ENCODE measurements at regions not wholly inside any gene's neighbourhood (a gene's known extent, or its start where the extent isn't known, plus 50 kb on each side); places are given as distances from the start of the nearest gene placed in this dataset.

DNA sequence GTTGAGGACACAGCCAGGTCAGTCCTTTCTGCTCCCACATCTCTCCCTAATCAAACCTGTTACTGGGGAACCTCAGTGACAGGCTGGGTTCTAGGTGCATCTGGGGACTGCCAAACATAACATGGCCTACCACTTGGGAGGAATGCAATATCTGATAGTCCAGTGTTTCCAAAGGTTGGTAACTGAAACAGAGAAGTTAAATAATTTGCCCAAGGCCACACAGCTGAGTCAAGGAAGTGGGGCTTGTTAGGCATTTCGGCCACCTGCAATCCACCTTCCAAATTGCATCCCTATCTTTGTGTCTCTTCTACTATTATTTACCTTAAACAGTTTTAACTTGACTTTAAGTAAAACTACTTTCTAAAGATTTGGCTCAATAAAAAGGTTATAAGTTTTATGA lies 731.3 kb downstream of the UQCRFS1 start:
- DNase-seq (ENCODE audit: low spot score): no peak

DNA sequence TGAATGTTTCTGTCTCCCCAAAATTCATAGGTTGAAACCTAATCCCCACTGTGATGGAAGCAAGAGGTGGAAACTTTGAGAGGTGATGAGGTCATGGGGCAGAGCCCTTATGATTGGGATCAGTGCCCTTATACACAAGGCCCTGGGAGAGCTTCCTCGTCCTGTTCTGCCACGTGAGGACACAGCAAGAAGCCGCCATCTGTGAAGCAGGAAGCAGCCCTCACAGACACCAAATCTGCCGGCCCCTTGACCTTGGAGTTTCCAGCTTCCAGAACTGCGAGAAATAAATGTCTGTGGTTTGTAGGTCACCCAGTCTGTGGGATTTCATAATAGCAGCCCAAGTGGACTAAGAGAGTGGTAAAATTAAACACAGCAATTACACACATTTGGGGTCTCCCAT lies 737.4 kb downstream of the UQCRFS1 start:
- DNase-seq (ENCODE audit: low spot score): no peak

DNA sequence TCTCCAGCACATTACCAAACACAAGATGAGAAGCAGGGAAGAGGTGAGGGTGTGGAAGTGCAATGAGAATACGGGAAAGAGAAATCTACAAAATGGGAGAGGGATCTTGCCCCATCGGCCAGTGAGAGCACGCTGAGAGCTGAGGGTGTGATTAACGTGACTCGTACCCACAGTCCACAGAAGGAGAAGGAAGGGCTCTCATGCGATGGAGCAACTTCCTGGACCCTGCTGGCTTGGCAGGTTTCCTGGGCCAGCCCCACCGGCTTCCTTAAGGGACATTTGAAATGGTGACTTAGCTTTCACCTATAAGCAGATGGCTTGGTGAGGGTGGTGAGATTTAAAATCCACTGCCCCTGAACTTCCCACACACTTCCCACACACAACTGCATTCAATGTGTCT lies 740.1 kb downstream of the UQCRFS1 start:
- DNase-seq (ENCODE audit: low spot score): peak; percentile 11

DNA sequence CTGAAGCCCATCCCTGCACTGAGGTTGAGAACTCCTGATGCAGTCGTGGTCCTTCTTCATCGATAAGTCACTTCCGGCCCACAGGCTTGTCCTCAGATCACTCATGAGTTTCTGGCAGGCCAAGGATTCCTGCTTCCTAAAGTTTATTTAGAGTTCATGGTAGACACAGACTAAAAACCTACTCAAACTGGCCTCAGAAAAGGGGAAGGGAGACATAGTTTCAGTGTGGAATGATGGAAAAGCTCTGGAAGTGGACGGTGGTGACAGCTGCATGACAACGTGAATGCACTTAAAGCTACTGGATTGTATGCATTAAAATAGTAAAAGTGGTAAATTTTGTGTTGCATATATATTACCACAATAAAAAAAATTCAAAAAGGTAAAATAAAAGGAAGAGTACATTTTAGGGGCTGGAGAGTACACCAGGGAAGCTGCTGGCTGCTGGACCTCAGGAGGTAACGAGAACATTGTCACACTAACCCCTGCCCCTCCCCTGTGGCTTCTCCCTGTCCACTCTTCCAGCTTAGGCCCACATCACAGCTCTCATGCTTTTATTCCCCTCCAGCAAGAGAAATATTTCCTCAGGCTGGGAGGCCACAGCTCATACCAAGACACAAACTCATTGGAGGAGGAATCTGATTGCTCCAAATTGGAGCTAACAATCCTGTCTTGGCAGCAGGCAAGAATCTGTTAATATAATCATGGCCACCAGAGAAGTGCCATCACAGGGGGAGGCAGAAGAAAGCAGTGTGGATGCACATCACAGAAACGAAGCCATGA lies 741.0 kb downstream of the UQCRFS1 start:
- no peak for DNase-seq (ENCODE audit: low spot score)

DNA sequence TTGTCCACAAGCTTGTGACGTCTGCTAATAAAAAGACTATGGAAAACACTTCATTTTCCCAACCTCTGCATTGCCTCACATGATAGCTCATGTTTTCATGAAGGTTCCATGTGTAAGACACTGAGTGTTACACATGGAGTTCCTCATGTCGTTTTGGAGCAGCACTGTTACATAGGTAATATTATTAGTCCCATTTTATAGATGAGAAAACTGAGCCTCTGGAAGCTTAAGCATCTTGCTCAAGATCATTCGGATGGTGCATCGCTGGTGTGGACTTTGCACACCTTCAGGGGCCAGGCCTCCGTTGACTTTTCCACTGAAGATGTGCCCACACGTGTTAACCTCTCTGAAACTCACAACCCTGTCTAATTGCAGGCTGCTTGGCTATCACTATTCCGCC lies 743.4 kb downstream of the UQCRFS1 start:
- DNase-seq (ENCODE audit: low spot score): no peak

DNA sequence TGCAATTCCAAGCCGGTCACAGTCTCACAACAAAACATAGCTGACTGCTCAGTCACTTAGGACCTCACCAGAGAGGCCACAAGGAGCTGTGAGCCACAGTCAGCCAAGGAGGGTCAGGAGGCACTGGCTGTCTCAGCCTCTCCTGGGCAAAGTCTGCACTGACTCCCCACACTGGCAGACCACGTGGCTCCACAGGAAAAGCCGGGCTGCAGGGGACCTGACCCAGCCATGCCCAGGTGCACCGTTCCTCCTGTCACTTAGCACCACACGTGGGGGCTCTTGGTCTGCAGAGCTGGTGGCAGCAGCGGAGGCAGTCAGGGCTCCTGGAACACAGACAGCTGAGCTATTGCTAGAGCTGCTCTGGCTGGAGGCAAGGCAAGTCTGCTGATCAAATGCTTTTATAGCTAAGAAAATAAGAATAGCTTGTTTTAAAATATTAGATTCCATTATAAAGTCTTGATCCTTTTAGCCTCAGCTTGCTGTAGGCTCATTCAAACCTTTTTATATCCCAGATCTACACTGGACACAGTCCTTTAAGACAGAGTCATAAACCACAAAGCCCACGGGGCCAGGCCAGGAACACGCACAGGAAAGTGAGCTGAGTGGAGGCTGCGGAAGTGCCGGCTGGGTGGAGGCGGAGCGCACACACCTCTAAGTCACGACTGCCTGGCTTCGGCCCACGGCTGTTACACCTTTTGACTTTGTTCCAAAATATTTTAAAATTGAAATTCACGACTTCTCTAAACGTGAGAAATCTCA lies 744.1 kb downstream of the UQCRFS1 start:
- DNase-seq (ENCODE audit: low spot score): peak; percentile 33

DNA sequence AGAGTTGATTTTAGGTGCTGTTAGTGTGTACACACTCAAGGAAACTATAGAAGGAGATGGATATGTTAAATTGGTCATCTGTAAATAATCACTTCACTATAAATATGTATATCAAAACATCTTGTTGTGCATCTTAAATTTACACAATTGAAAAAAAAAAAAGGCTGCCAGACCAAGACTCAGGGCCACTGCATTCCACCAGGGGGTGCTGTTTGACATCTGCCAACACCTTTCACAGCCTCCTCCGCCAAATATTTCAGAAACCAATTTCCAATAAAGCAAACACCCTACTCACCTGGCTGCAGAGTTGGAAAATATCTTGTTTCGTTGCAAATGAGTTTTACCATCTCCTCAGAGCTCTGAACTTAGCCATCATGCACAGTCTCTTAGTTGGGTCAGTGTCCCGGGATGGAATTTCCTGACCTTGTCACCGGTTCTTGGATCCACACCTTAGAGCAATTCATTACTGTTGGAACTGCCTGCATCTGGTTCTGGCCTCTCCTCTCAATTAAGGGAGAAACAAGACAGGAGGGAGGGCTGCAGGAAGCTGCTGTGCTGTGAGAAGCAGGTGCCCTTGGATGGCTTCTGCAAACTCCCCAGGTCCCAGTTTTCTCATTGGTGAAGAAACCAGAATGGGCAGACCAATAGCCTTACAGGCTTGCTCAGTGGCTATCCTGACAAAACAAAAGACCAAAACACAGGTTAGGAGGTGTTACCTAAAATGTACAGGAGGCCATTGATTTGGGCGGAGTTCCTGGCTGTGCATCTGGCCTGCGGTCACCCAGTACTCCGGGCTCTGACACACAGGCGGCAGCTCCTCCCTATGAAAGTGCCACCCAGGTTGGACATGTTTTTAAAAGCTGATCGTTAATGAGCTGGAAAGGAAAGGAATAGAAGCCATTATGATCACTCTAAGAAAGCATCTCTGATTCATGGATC lies 746.6 kb downstream of the UQCRFS1 start:
- DNase-seq (ENCODE audit: low spot score): peak; percentile 34

DNA sequence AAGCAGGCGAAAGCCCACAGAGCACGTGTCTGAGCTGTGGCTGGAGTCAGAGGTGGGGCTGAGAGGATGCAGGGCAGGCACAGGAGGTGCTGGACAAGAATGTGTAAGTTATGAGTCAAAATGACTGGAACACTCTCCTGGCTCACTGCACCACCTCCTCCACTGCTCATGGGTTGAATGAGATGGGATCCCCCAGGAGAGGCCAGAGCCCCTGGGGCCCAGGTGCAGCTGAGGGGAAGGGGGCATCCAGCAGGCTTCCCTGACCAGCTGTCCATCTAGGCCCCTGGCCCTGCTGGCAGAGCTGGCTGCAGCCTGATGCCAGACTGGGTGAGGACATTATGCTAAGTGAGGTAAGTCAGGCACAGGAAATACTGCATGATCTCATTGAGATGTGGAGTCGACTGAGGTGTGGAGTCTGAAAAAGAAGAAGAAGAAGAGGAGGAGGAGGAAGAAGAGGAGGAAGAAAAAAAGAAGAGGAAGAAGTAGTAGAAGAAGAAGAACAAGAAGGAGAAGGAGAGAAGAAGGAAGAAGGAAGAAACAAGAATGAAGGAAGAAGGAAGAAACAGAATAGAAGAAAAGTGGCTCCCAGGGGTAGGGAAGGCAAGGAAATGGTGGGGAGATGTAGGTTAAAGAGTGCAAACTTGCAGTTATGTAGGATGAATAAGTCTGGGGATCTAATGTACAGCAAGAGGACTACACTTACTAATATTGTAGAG lies 747.4 kb downstream of the UQCRFS1 start:
- DNase-seq (ENCODE audit: low spot score): no peak

DNA sequence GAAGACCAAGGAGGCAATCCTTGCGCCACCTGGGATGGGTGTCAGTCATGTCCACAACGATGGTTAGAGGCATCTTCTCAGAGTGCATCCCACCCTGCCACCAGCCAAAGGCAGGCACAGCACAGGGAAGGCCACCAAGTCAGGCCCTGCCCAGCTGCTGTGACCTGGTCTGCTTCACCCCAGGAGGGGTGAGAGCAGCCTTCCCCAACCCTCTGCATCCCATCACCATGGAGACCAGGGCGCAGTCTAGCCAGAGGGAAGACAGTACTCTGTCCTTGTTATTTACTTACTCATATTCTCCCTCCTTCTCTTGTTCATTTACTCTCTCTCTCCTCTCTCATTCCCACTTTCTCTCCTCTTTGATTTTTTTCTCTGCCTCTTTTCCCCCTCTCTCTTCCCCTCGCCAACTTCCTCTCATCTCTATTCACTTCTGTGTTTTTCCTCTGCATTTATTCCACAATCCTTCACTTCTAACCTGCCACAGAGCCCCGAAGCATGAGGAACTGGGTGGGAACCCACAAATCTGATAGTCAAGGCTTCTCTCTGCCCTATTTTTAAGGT lies 749.4 kb downstream of the UQCRFS1 start:
- DNase-seq (ENCODE audit: low spot score): no peak

DNA sequence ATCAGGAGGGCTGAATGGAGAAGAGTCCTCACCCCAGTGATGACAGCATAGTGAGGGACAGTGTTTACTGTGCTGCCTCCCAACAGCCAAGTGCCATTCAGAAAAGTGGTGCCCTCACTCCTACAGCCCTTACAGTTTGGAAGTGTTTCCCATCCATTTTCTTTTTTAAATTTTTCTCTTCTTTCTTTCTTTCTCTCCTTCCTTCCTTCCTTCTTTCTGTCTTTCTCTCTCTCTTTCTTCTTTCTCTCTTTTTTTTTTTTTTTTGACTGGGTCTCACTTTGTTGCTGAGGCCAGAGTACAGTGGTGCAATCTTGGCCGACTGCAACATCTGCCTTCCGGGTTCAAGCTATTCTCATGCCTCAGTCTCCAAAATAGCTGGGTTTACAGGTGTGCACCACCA lies 755.3 kb downstream of the UQCRFS1 start:
- DNase-seq (ENCODE audit: low spot score): no peak

DNA sequence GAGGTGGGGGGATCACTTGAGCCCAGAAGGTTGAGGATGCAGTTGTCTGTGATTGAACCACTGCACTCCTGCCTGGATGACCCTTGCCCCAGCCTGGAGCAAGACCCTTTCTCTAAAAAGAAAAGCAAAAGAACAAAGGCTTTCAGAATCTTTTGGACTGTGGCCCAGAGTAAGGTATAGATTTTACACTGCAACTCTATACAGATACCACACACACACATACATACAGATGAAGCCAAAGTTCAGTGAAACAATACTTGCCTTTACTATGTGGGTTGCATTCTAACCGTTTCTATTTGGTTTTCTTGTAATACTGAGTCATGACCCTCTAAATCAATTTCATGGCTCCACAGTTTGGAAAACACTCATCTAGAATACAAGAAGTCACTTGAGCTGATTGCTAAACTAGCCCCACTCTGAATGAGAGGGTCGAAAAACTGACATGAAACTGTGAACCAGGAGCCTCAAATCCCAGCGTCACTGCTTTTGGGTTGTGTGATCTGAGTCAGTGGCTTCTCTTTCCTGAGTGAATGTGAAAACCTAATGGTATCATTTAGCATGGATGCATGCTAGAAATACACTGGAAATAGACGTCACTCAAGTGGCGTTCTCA lies 756.1 kb downstream of the UQCRFS1 start:
- no peak for DNase-seq (ENCODE audit: low spot score)

DNA sequence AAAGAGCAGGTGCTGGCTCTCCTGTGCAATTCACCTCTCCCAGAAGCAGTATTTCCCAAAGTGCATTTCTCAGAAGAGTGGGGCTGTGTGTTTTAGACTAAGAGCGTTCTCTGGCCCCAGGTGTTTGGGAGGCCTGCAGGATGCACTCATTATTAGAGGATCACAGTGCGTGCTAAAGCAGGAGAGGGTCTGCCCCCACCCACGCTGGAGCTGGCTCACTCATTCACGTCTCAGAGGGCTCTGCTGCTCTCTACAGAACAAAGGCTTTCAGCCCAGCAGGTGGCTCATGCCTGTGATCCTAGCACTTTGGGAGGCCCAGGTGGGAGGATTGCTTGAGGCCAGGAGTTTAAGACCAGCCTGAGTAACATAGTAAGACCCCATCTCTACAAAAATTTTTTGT lies 756.7 kb downstream of the UQCRFS1 start:
- DNase-seq (ENCODE audit: low spot score): no peak

DNA sequence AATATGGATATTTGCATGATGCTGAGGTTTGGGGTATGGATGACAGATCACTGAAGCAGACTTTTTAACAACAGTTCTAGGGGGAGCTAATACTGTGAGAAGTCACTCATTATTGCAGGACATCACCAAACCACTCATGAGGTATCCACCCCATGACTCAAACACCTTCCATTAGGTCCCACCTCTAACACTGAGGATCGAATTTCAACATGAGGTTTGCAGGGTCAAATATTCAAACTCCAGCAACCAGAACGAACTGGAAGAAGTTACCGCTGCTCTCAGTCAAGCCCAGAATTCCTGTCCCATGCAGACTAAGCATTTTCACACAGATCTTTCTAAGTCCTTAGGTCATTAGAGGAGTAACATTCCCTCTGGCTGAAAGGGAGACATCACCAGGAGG lies 758.9 kb downstream of the UQCRFS1 start:
- no peak for DNase-seq (ENCODE audit: low spot score)

DNA sequence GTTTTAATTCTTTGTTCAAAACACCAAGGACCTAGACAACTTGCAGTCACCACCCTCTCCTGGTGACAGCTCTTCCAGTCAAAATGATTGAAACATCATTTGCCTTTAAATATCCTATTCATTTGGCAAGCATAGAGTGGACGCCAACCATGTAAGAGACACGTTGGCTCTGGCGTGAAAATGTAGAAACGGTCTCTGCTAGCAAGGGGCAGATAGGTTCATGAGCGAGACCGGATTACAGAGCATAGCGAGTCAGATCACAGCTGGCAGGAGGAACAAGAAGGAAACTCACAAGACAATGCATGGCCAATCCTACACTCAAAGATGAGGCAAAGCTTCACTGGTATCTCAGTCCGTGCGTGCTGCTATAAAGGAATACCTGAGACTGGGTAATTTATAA lies 759.5 kb downstream of the UQCRFS1 start:
- no peak for DNase-seq (ENCODE audit: low spot score)

DNA sequence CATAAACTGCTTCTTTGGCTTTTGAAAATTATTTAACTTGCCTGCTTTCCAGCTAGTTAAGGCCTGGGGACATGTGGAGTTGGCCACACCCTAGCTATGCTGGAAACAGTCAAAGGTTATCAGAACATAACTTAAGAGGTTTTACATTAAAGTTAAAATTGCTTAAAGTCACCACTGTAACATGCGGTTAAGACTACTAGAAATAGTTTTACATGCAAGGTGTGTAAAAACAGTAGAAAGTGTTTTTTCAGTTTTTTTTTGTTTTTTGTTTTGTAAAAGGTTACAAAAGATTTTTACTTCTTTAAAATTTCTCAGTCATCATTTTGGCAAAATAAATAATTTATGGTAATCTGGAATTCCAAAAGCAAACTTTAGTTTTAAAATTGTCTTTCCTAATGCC lies 763.1 kb downstream of the UQCRFS1 start:
- DNase-seq (ENCODE audit: low spot score): no peak

DNA sequence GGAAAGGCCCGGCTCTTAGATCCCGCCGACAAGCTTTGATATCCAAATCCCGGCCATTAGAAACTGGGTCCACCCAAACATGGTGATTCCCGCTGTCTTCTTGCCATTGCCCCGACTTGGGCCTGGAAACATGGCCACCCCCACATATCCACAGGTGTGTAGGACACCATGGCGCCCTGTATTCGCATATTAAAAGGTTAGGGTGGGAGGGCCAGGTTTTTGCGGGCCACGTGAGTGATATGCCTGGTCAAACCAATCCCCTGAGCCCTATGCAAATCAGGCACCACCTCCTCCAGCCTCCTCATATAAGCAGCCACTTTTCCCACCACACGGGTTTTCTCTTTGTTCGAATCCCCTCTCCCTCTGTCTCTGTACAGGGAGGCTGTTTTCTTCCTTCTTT lies 766.4 kb downstream of the UQCRFS1 start:
- DNase-seq (ENCODE audit: low spot score): no peak

DNA sequence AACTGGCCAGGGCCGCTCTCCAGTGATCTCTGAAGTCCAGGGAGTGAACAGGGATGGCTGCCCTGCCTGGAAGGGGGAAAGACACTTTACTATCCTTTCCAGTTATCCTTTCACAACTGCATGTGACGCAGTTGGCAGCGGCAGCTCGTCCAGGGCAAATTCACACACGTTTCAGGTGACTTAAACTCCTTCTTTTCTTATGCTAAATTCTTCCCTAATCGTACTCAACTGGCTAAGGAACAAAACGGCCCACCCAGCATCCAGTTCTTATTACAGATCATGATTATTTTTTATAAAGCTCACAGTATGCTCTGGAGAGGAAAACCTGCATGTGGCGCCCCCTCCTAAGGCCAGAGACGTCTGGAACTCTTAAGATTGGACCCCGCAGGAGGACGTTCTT lies 767.1 kb downstream of the UQCRFS1 start:
- no peak for DNase-seq (ENCODE audit: low spot score)

DNA sequence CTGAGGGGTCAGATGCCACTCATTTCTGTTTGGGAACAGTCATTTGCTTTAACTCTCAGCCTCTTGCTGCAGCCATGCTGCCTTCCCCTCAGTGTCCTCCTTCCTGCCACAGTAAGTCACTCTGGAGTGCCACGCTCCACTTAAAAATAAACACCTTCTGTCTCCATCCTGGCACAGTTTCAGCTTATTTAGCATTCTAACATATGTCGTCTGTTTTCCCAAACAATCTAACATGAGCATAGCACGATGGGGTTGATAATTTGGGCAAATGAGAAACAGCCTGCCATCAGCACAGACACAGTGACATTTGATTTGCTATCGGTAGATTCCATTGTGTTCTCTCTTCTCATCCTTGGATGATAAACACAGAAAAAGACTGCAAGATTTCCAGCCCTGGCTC lies 768.6 kb downstream of the UQCRFS1 start:
- DNase-seq (ENCODE audit: low spot score): no peak

DNA sequence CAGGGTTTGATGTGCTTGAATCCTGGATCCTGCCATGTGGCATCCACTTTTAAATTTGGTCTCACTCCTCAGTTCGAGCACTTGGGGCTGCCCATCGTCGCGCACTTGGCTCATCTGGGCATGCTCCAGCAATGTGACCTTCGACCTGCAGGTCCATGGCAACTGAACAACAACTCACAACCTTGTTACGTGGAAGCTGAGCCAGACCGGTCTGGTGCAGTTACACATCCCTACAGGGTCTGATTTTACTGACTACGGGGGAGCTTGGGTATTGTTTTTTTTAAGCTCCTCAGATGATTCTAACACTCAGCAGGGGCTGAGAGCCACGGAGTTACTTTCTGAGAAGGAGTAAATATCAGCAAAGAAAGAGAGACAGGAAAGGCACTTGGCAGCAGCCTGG lies 769.6 kb downstream of the UQCRFS1 start:
- no peak for DNase-seq (ENCODE audit: low spot score)

DNA sequence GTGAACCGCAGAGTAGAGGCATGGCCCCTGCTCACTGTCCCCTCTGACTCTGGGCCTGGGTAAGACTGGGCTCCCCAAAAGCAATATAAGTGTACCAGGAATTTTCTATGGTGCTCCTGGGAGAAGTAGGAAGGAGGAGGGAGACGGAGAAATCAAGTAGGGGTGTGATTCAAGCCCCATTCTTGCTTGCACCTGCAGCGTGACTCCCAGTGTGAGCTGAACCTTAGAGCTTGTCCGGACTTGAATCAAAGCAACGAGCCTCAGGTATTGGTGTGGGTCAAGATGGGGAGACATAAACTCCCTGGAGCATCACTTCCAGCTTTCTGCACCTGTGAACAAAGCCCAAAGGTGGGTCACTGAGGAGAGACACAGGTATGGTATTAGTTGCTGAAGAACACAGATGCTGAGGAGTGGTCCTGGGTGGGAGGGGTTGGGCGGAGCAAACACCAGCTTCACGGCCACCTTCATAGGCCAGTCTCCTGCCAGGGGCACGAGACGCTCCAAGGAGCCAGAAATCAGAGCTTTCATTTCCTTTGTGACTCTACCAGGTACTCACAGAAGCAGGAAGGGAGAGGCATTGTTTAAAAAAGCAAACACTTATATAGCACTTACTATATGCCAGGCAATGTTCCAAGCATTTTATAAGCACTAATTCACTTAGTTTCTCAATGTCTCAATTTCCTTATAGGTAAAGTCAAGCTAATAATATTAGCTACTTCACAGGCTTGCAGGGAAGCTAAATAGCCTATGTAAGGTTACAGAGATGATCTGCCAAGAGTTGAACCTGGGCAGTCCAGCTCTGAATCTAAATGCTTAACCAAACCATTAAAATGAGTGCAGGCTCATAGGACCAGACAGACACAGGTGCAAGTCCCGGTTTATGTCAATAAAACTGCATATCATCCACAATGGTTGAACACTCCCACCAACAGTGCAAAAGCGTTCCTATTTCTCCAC lies 775.3 kb downstream of the UQCRFS1 start:
- no peak for DNase-seq (ENCODE audit: low spot score)
